ENCODE measurements at regions not wholly inside any gene's neighbourhood (a gene's known extent, or its start where the extent isn't known, plus 50 kb on each side); places are given as distances from the start of the nearest gene placed in this dataset.

- Histone ChIP-seq H2AFZ (ENCODE audit: insufficient read depth, low read depth, low read length, poor library complexity, severe bottlenecking) (no peak overlapping the region), H3K4me3 (replicated peaks in 1 of 3; ENCODE audit: low read depth in 2 of 3, low read length in 3 of 3) (no peak overlapping the region), H3K79me2 (ENCODE audit: insufficient read depth, low read length) (no peaks in the 10 kb centered on the region), H3K9me3 (replicated peaks in 1 of 2; ENCODE audit: control insufficient read depth in 1 of 2, insufficient read depth in 1 of 2, low read length in 2 of 2) (no peaks in the 10 kb centered on the region), H3K9ac (ENCODE audit: insufficient read depth, low read length, poor library complexity, severe bottlenecking) (no peak overlapping the region), H3K4me2 (replicated peaks; ENCODE audit: extremely low read depth, low read length, poor library complexity, severe bottlenecking) (no peak overlapping the region), H4K20me1 (ENCODE audit: insufficient read depth, low read length) (no peaks in the 10 kb centered on the region), H3K27me3 (ENCODE audit: control insufficient read depth in 2 of 2, insufficient read depth in 2 of 2, low read length in 2 of 2) (no peaks in the 10 kb centered on the region), H3K36me3 (replicated peaks in 1 of 2; ENCODE audit: control insufficient read depth in 1 of 2, insufficient read depth in 2 of 2, low read length in 2 of 2) (no peaks in the 10 kb centered on the region), H3K27ac (ENCODE audit: low read depth in 1 of 2, low read length in 2 of 2) (no peak overlapping the region), H3K4me1 (ENCODE audit: control insufficient read depth in 1 of 2, insufficient read depth in 2 of 2, low read length in 2 of 2) (no peaks in the 10 kb centered on the region)
- no peaks in the 10 kb centered on the region for H3K4me1 Mint-ChIP-seq
- intact Hi-C loops (cut with micrococcal nuclease) = no loop called here
- no peaks in the 10 kb centered on the region for H3K36me3 Mint-ChIP-seq
- no peak for TF ChIP-seq CTCF (IDR thresholded peaks at IDR 0.05)
- no peaks in the 10 kb centered on the region for H3K27me3 Mint-ChIP-seq (ENCODE audit: low read depth in 3 of 3)
- no peak for DNase-seq
- H3K27ac Mint-ChIP-seq = no peak overlapping the region
- 49% methylated on average over 2 of the region's 2 CpGs for WGBS (ENCODE audit: insufficient coverage)
- no peak overlapping the region for H3K4me3 Mint-ChIP-seq
- peaks cover 0 to 8% (median 2%) of the 10 kb centered on the region in 7 donors for H3K9me3 Mint-ChIP-seq
Observed at GRCh38 chr12:43066471-43066870, 476.9 kb upstream of the PRICKLE1 start.

GRCh38 chr12:43063650-43064049, 474.1 kb upstream of the PRICKLE1 start:
- no peak for DNase-seq
- Histone ChIP-seq H3K79me2 (ENCODE audit: insufficient read depth, low read length) (no peaks in the 10 kb centered on the region), H3K4me3 (replicated peaks in 1 of 3; ENCODE audit: low read depth in 2 of 3, low read length in 3 of 3) (no peak overlapping the region), H3K27ac (ENCODE audit: low read depth in 1 of 2, low read length in 2 of 2) (no peak overlapping the region), H3K36me3 (replicated peaks in 1 of 2; ENCODE audit: control insufficient read depth in 1 of 2, insufficient read depth in 2 of 2, low read length in 2 of 2) (no peaks in the 10 kb centered on the region), H3K9ac (ENCODE audit: insufficient read depth, low read length, poor library complexity, severe bottlenecking) (no peak overlapping the region), H3K27me3 (ENCODE audit: control insufficient read depth in 2 of 2, insufficient read depth in 2 of 2, low read length in 2 of 2) (no peaks in the 10 kb centered on the region), H3K4me1 (ENCODE audit: control insufficient read depth in 1 of 2, insufficient read depth in 2 of 2, low read length in 2 of 2) (no peaks in the 10 kb centered on the region), H2AFZ (ENCODE audit: insufficient read depth, low read depth, low read length, poor library complexity, severe bottlenecking) (no peak overlapping the region), H4K20me1 (ENCODE audit: insufficient read depth, low read length) (no peaks in the 10 kb centered on the region), H3K9me3 (replicated peaks in 1 of 2; ENCODE audit: control insufficient read depth in 1 of 2, insufficient read depth in 1 of 2, low read length in 2 of 2) (no peaks in the 10 kb centered on the region), H3K4me2 (replicated peaks; ENCODE audit: extremely low read depth, low read length, poor library complexity, severe bottlenecking) (no peak overlapping the region)
- H3K36me3 Mint-ChIP-seq = no peaks in the 10 kb centered on the region
- H3K4me1 Mint-ChIP-seq = no peaks in the 10 kb centered on the region
- no CpG with 5 or more reads among the region's 3 CpGs for WGBS (ENCODE audit: insufficient coverage)
- H3K27me3 Mint-ChIP-seq (ENCODE audit: low read depth in 3 of 3) = no peaks in the 10 kb centered on the region
- no peak overlapping the region for H3K4me3 Mint-ChIP-seq
- H3K9me3 Mint-ChIP-seq = peaks cover 0 to 8% (median 4%) of the 10 kb centered on the region in 7 donors
- intact Hi-C loops (cut with micrococcal nuclease) = loop anchor here in 1 of 2 donors (2.0 kb wide), 1 partner anchor 37 kb away; no protein-coding TSS in a partner anchor
- no peak for TF ChIP-seq CTCF (IDR thresholded peaks at IDR 0.05)
- no peak overlapping the region for H3K27ac Mint-ChIP-seq
